Naive thymus-derived CD4-positive, alpha-beta T cell (primary cell): ENCODE measurements at regions not wholly inside any gene's neighbourhood (a gene's known extent, or its start where the extent isn't known, plus 50 kb on each side); places are given as distances from the start of the nearest gene placed in this dataset.
"Not testable (repeated sequence)": the region's sequence is repeated elsewhere in the genome, so short reads cannot be mapped to it uniquely, and the experiment has no call there.

Experiments used
- ATAC-seq: fragments of 150-1000 bp; cut with Tn5 transposase; 2 replicates; pipeline ENCODE4 v1.10.0; 2021; ENCODE audit warnings: mild to moderate bottlenecking, moderate library complexity
- CTCF ChIA-PET: fragments of 350-600 bp; sonication (Branson Sonifier 250); formaldehyde crosslinking; loops from one replicate; lab custom pipeline; 2021; ENCODE audit warnings: antibody characterized with exemption; lab: Charles Lee
- POLR2A ChIA-PET: fragments of 350-600 bp; sonication (Branson Sonifier 250); formaldehyde crosslinking; loops from one replicate; lab custom pipeline; 2021; ENCODE audit warnings: antibody characterized with exemption, inconsistent platforms; lab: Charles Lee
- DNase-seq, 9 donors: peaks; one replicate each; pipeline versions ENCODE4 v3.0.0 to v3.0.0-alpha.2; 2020 to 2022; ENCODE audit warnings: mixed read lengths in 1 of 9
- H3K27ac ChIP-seq: one replicate; pipeline ENCODE4 v1.7.0; 2013; ENCODE audit warnings: mild to moderate bottlenecking, low read depth, low read length, moderate library complexity
- H3K27me3 ChIP-seq, 2 donors: one replicate each; pipeline ENCODE4 v1.7.0; 2013; ENCODE audit warnings: low read length in 2 of 2, mild to moderate bottlenecking in 2 of 2, moderate library complexity in 2 of 2; ENCODE audit not compliant: control insufficient read depth in 2 of 2, insufficient read depth in 2 of 2
- H3K36me3 ChIP-seq, 3 experiments: 1 replicate in 2 of 3; 2 replicates in 1 of 3; pipeline ENCODE4 v1.7.0; 2013; ENCODE audit warnings: low read length in 3 of 3, mild to moderate bottlenecking in 3 of 3, moderate library complexity in 1 of 3; ENCODE audit not compliant: insufficient read depth in 3 of 3, control insufficient read depth in 2 of 3
- H3K4me1 ChIP-seq, 2 donors: one replicate each; pipeline ENCODE4 v1.7.0; 2013; ENCODE audit warnings: low read length in 2 of 2, mild to moderate bottlenecking in 2 of 2, moderate library complexity in 1 of 2; ENCODE audit not compliant: control insufficient read depth in 2 of 2, insufficient read depth in 2 of 2
- H3K4me3 ChIP-seq: 2 replicates; pipeline ENCODE4 v1.7.0; 2013; ENCODE audit warnings: mild to moderate bottlenecking, low read length
- H3K9me3 ChIP-seq, 3 experiments: 1 replicate in 2 of 3; 2 replicates in 1 of 3; pipeline ENCODE4 v1.7.0; 2013; ENCODE audit warnings: low read length in 3 of 3; ENCODE audit not compliant: control insufficient read depth in 2 of 3
- H3K27ac Mint-ChIP-seq, 9 donors: one replicate each; pipeline ENCODE4 v1.8.0; 2020 to 2022; ENCODE audit warnings: mixed read lengths in 9 of 9, mild to moderate bottlenecking in 8 of 9, moderate library complexity in 5 of 9, inconsistent platforms in 2 of 9
- H3K27me3 Mint-ChIP-seq, 5 donors: one replicate each; pipeline ENCODE4 v1.8.0; 2021 to 2022; ENCODE audit warnings: mixed read lengths in 5 of 5, mild to moderate bottlenecking in 1 of 5
- H3K36me3 Mint-ChIP-seq, 5 donors: one replicate each; pipeline ENCODE4 v1.8.0; 2020 to 2022; ENCODE audit warnings: mixed read lengths in 5 of 5, mild to moderate bottlenecking in 3 of 5, inconsistent platforms in 1 of 5
- H3K4me1 Mint-ChIP-seq, 7 donors: one replicate each; pipeline ENCODE4 v1.8.0; 2020 to 2022; ENCODE audit warnings: mixed read lengths in 7 of 7, mild to moderate bottlenecking in 3 of 7, inconsistent platforms in 1 of 7
- H3K4me3 Mint-ChIP-seq, 10 donors: one replicate each; pipeline ENCODE4 v1.8.0; 2020 to 2022; ENCODE audit warnings: mild to moderate bottlenecking in 10 of 10, mixed read lengths in 10 of 10, moderate library complexity in 6 of 10, inconsistent platforms in 2 of 10
- H3K9me3 Mint-ChIP-seq, 11 donors: one replicate each; pipeline ENCODE4 v1.8.0; 2020 to 2022; ENCODE audit warnings: mixed read lengths in 11 of 11, mild to moderate bottlenecking in 4 of 11, inconsistent platforms in 1 of 11, moderate library complexity in 1 of 11
- intact Hi-C, 2 donors: fragments of 100-400 bp; cut with micrococcal nuclease; formaldehyde crosslinking; loops; one replicate each; pipeline ENCODE4 v1.15.1; 2023

DNA sequence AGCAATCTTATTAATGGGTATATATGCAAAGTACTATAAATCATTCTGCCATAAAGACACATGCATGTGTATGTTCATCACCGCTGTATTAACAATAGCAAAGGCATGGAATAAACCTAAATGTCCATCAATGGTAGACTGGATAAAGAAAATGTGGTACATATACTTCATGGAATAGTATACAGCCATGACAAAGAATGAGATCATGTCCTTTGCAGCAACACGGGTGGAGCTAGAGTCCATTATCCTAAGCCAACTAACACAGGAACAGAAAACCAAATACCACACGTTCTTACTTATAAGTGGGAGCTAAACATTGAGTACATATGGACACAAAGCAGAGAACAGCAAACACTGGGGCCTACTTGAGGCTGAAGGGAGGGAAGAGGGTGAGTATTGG, 720.8 kb downstream of the GLUD2 start:
- H3K9me3 ChIP-seq, H3K27me3 ChIP-seq, H3K27ac ChIP-seq, intact Hi-C loops, H3K27ac Mint-ChIP-seq, H3K36me3 ChIP-seq, ATAC-seq, DNase-seq, H3K27me3 Mint-ChIP-seq, H3K4me1 ChIP-seq, H3K9me3 Mint-ChIP-seq, H3K4me3 ChIP-seq, CTCF ChIA-PET, H3K4me3 Mint-ChIP-seq, H3K36me3 Mint-ChIP-seq, POLR2A ChIA-PET, H3K4me1 Mint-ChIP-seq: not testable (repeated sequence)

DNA sequence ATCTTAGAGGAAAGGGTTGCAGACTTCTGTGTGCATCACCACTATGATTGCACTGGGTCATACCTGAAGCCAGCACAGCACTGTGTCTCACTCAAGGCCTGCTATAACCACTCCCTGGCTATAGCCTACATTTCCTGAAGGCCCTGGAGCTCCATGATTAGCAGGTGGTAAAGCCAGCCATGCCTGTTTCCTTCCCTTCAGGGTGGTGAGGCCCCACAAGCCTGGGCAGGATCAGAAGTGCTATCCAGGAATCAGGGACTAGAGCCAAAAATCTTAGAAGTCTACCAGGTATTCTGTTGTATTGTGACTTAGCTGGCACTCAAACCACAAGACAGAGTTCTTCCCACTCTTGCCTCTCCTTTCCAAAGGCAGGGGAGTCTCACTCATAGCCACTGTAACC, 734.6 kb downstream of the GLUD2 start:
- H3K27ac Mint-ChIP-seq: no peak overlapping the region
- no peaks in the 10 kb centered on the region for H3K27me3 ChIP-seq
- H3K36me3 ChIP-seq: no peaks in the 10 kb centered on the region
- H3K4me3 Mint-ChIP-seq: no peak overlapping the region
- H3K36me3 Mint-ChIP-seq: no peaks in the 10 kb centered on the region
- ChIA-PET CTCF (no interaction called here), POLR2A (no interaction called here)
- no peak for DNase-seq
- H3K4me1 ChIP-seq: no peaks in the 10 kb centered on the region
- H3K4me1 Mint-ChIP-seq: no peaks in the 10 kb centered on the region
- no peaks in the 10 kb centered on the region for H3K27me3 Mint-ChIP-seq
- H3K9me3 ChIP-seq: no peaks in the 10 kb centered on the region
- H3K4me3 ChIP-seq: no peak overlapping the region
- H3K27ac ChIP-seq: no peak overlapping the region
- peaks cover 0 to 5% (median 0%) of the 10 kb centered on the region in 11 donors for H3K9me3 Mint-ChIP-seq
- intact Hi-C loops: no loop called here
- ATAC-seq: no peak

DNA sequence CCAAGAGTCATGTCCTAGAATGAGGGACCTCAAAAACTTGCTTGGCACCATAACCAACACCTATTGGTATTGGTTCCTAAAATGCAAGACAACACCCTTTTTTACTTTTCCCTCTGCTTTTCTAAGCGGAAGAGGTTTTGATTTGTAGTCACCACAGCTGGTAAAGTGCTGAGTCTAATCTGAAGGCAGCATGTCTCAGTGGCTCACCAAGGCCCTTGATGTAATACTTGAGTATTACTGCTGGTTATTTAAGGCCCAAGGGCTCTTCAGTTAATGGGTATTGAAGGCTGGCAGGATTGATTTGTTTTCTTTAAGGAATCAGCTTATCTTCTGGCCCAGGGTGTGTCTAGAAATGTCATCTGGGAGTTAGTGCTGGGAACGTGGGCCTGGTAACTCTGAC, 735.1 kb downstream of the GLUD2 start:
- Histone ChIP-seq H3K27me3 (no peaks in the 10 kb centered on the region), H3K36me3 (no peaks in the 10 kb centered on the region), H3K4me3 (no peak overlapping the region), H3K4me1 (no peaks in the 10 kb centered on the region), H3K27ac (no peak overlapping the region), H3K9me3 (no peaks in the 10 kb centered on the region)
- Mint-ChIP-seq H3K36me3 (no peaks in the 10 kb centered on the region), H3K27ac (no peak overlapping the region), H3K9me3 (peaks cover 0 to 5% (median 0%) of the 10 kb centered on the region in 11 donors), H3K27me3 (no peaks in the 10 kb centered on the region), H3K4me3 (no peak overlapping the region), H3K4me1 (no peaks in the 10 kb centered on the region)
- POLR2A ChIA-PET: no interaction called here
- DNase-seq: no peak
- no peak for ATAC-seq
- CTCF ChIA-PET: no interaction called here
- intact Hi-C loops: no loop called here

DNA sequence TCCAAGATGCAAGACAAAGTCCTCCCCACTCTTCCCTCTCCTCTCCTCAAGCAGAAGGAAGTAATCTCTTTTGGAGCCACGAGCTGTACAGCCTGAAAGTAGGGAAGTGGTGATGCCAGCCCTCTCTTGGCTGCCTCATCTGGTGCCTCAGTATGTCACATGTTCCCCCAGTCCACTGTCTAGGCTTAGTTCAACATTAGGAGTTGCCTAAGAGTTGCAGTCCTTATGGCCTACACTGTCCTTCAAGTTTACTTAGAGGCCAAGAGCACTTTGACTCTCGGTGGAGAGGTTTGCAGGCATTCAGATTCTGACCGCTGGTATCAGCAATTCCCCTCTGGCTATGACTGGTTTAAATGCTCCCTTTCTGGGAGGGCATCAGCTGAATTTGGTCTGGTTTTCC, 735.6 kb downstream of the GLUD2 start:
- no peaks in the 10 kb centered on the region for H3K36me3 Mint-ChIP-seq
- no peaks in the 10 kb centered on the region for H3K9me3 ChIP-seq
- peaks cover 0 to 7% (median 0%) of the 10 kb centered on the region in 11 donors for H3K9me3 Mint-ChIP-seq
- no peaks in the 10 kb centered on the region for H3K4me1 Mint-ChIP-seq
- no peaks in the 10 kb centered on the region for H3K27me3 ChIP-seq
- no peak overlapping the region for H3K27ac Mint-ChIP-seq
- ATAC-seq (no peak), DNase-seq (no peak)
- no peaks in the 10 kb centered on the region for H3K36me3 ChIP-seq
- H3K4me1 ChIP-seq: no peaks in the 10 kb centered on the region
- H3K4me3 ChIP-seq: no peak overlapping the region
- ChIA-PET CTCF (no interaction called here), POLR2A (no interaction called here)
- intact Hi-C loops: no loop called here
- H3K4me3 Mint-ChIP-seq: no peak overlapping the region
- no peak overlapping the region for H3K27ac ChIP-seq
- no peaks in the 10 kb centered on the region for H3K27me3 Mint-ChIP-seq

DNA sequence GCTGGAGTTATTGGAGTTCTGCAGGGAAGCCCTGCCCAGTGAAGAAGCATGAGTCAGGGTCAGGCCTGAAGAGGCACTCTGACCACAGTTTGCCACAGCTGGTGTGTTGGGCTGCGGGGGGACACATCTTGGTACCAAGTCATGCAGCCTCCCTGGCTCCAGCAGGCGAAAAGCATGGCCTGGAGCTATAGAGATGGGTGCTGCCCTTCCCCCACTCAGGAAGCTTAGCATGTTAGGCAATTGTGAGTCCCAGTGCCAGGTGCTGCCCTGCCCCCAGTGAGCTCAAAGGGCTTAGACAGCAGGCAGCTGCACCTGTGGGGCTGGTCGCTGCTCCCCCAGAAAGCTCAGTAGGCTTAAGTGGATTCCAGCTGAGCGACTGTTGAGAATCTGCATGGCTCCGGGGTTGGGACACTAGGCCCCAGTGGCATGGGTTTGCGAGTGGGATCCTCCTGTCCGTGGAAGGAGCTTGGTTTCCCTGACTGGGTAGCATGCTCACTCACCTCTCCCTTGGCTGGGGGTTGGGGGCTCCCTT, 755.5 kb downstream of the GLUD2 start:
- H3K36me3 Mint-ChIP-seq: no peaks in the 10 kb centered on the region
- Histone ChIP-seq H3K4me1 (no peaks in the 10 kb centered on the region), H3K36me3 (no peaks in the 10 kb centered on the region), H3K27me3 (no peaks in the 10 kb centered on the region), H3K27ac (no peak overlapping the region), H3K4me3 (no peak overlapping the region), H3K9me3 (no peaks in the 10 kb centered on the region)
- H3K4me3 Mint-ChIP-seq: no peak overlapping the region
- H3K9me3 Mint-ChIP-seq: peaks cover 0 to 5% (median 0%) of the 10 kb centered on the region in 11 donors
- no peaks in the 10 kb centered on the region for H3K27me3 Mint-ChIP-seq
- CTCF ChIA-PET: interaction anchor here (0.5 kb wide), 1 partner anchor 131 kb away, joined by 3 read pairs; no protein-coding TSS in a partner anchor
- H3K4me1 Mint-ChIP-seq: no peaks in the 10 kb centered on the region
- no peak overlapping the region for H3K27ac Mint-ChIP-seq
- intact Hi-C loops: no loop called here
- no peak for ATAC-seq
- DNase-seq: no peak
- POLR2A ChIA-PET: no interaction called here

DNA sequence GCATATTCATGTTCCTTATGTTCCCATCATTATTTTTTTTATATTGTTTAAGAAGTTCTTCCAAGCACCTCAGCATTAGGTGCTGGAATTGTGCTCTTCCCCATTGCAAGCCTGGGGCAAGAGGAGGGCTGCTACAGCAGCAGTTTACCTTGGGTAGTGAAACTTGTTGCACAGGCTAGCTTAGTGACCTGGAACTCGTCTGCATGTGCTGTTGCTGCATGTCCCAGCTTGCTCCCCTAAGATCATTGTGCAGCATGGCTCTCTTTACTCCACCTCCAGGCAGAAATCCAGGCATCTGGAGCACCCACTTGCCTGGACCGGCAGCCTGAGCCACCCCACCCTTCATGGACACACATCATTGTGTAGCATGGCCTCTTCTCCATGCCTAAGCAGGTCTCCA, 776.0 kb downstream of the GLUD2 start:
- ChIA-PET CTCF (no interaction called here), POLR2A (no interaction called here)
- no peak for ATAC-seq
- Histone ChIP-seq H3K4me3 (no peak overlapping the region), H3K27me3 (no peaks in the 10 kb centered on the region), H3K36me3 (no peaks in the 10 kb centered on the region), H3K27ac (no peak overlapping the region), H3K4me1 (no peaks in the 10 kb centered on the region), H3K9me3 (no peaks in the 10 kb centered on the region)
- intact Hi-C loops: no loop called here
- H3K27ac Mint-ChIP-seq: no peak overlapping the region
- peaks cover 0 to 2% (median 0%) of the 10 kb centered on the region in 11 donors for H3K9me3 Mint-ChIP-seq
- no peaks in the 10 kb centered on the region for H3K36me3 Mint-ChIP-seq
- H3K4me1 Mint-ChIP-seq: no peaks in the 10 kb centered on the region
- no peaks in the 10 kb centered on the region for H3K27me3 Mint-ChIP-seq
- H3K4me3 Mint-ChIP-seq: no peak overlapping the region
- no peak for DNase-seq

DNA sequence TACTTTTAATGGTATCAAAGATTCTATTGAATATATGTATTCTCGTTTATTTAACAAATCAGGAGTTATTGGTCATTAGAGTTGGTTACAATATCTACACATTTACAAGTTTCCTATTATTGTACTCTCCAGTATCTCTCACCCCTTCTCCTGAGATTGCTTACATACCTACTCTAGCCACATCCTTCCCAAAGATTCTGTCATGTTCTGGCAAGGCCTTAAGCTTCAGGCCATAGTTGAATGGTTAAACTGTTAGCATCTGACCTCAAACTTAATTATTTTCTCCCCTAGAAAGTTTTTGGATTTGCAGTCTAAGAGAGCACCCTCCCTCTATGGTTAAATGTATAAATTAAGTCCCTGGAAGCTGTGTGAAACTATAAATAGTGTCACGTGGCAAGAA, 784.2 kb downstream of the GLUD2 start:
- no peaks in the 10 kb centered on the region for H3K27me3 ChIP-seq
- CTCF ChIA-PET: no interaction called here
- no peaks in the 10 kb centered on the region for H3K4me1 Mint-ChIP-seq
- no peak overlapping the region for H3K4me3 ChIP-seq
- H3K4me1 ChIP-seq: no peaks in the 10 kb centered on the region
- H3K27ac Mint-ChIP-seq: no peak overlapping the region
- H3K4me3 Mint-ChIP-seq: no peak overlapping the region
- H3K27me3 Mint-ChIP-seq: no peaks in the 10 kb centered on the region
- no peaks in the 10 kb centered on the region for H3K36me3 Mint-ChIP-seq
- H3K9me3 ChIP-seq: no peaks in the 10 kb centered on the region
- peaks cover 0 to 3% (median 0%) of the 10 kb centered on the region in 11 donors for H3K9me3 Mint-ChIP-seq
- POLR2A ChIA-PET: no interaction called here
- ATAC-seq: no peak
- intact Hi-C loops: no loop called here
- no peak overlapping the region for H3K27ac ChIP-seq
- no peak for DNase-seq
- no peaks in the 10 kb centered on the region for H3K36me3 ChIP-seq
